GOT3 (cell line): ENCODE measurements at regions not wholly inside any gene's neighbourhood (a gene's known extent, or its start where the extent isn't known, plus 50 kb on each side); places are given as distances from the start of the nearest gene placed in this dataset.

Source experiments
- DNase-seq: peaks from one replicate; lab custom pipeline; 2025; ENCODE audit warnings: mixed read lengths; lab: John Stamatoyannopoulos, UW

DNA sequence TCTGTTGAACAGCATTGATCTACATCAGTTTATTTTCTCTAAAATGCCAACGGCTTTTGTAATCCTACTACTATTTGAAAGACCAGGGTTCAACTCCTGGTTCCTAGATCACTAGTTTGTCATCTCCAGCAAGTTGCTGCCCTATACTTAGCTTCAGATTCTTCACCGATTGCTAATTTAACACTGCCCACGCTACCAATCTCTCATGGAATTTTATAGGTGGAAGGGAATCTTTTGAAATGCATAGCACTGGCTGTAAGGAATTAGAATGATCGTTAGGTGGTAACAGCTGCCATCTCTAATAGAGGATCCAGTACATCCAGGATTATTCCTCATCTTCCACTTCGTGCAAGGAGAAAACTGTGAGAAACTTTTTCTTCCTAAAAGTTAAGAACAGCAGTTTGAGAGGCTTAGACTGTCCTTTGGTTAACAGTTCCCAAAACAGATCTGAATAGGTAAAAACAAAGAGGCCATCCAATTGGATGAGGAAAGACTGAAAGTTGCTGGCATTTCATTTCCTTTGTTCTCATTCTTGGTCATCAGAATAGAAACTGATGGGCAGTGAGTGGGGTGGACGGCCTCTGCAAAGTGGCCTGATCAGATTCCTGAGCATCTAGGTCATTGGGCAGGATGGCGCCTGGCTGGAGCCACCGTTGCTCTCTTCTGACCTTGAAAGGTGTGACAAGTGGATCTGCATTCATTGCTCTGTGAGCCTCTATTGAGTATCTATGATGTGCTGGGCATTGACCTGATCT is 236.3 kb upstream of the SORL1-AS1 start:
- no peak for DNase-seq

DNA sequence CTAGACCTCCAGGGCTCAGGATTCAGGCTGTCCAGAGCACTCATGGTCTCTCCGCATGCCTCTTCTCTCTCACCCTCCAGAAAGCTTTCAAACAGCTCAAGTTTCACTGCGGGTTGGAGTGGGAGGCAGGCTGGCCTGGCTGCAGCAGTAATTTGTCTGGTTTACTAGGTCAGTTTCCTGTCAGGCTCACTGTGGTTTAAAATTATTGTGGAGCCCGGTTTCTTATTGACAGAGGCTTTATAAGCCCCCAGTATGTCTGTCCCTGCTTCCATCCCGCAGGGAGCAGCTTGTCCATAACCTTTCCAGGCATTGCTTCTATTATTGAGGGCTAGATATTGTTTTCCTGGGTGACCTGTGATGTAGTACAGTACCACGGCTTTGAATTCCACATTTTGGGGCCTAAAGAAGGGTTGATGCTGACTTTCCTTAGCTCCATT is 235.3 kb upstream of the SORL1-AS1 start:
- DNase-seq: no peak

DNA sequence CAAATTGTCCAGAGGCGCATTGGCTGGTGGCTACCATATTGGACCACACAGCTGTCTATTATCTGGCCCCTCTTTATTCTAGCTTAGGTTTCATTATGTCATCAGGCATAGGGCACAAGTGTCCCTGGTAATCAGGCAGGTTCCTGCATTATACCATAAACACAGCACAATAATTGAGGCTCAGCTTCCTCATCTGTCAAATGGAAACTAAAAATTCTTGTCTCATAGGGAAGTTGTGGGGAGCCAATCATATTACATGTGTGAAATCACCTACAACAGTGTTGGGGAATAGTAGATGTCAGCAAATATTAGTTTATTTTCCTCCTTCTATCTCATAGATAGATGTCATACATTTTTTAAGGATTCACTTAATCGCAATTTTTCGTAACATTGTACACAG is 231.0 kb upstream of the SORL1-AS1 start:
- no peak for DNase-seq
